NCI-H2107 (cell line): ENCODE measurements at regions not wholly inside any gene's neighbourhood (a gene's known extent, or its start where the extent isn't known, plus 50 kb on each side); places are given as distances from the start of the nearest gene placed in this dataset.

ENCODE experiments used
- DNase-seq: peaks from one replicate; lab custom pipeline; 2025; lab: John Stamatoyannopoulos, UW

- DNase-seq: no peak
These were observed 351.9 kb downstream of the ENC1 start for GRCh38 chr5:74288448-74289108.

GRCh38 chr5:74288038-74288437 is 352.5 kb downstream of the ENC1 start:
- DNase-seq: no peak

- DNase-seq: no peak
These were observed 353.5 kb downstream of the ENC1 start for GRCh38 chr5:74286734-74287695.

GRCh38 chr5:74285675-74286280 is 354.8 kb downstream of the ENC1 start:
- DNase-seq: no peak

- DNase-seq: no peak
These were observed 358.0 kb downstream of the ENC1 start for GRCh38 chr5:74282490-74282889.

- DNase-seq: no peak
These were observed 359.4 kb downstream of the ENC1 start for GRCh38 chr5:74281166-74281565.

- no peak for DNase-seq
These were observed 360.2 kb downstream of the ENC1 start for GRCh38 chr5:74280306-74280705.

- DNase-seq: no peak
These were observed 361.3 kb downstream of the ENC1 start for GRCh38 chr5:74279244-74279643.

GRCh38 chr5:74277418-74277817 is 363.1 kb downstream of the ENC1 start:
- no peak for DNase-seq

GRCh38 chr5:74275171-74275992 is 365.1 kb downstream of the ENC1 start:
- no peak for DNase-seq

GRCh38 chr5:74274326-74274725 is 366.2 kb downstream of the ENC1 start:
- DNase-seq: no peak

GRCh38 chr5:74272831-74273451 is 367.6 kb downstream of the ENC1 start:
- no peak for DNase-seq

GRCh38 chr5:74272024-74272775 is 368.3 kb downstream of the ENC1 start:
- no peak for DNase-seq

GRCh38 chr5:74268297-74268696 is 372.2 kb downstream of the ENC1 start:
- DNase-seq: no peak

- DNase-seq: no peak
These were observed 373.7 kb downstream of the ENC1 start for GRCh38 chr5:74266836-74267235.

GRCh38 chr5:74266132-74266531 is 374.4 kb downstream of the ENC1 start:
- no peak for DNase-seq

- no peak for DNase-seq
These were observed 377.9 kb downstream of the ENC1 start for GRCh38 chr5:74262544-74263207.

- no peak for DNase-seq
These were observed 378.7 kb downstream of the ENC1 start for GRCh38 chr5:74261866-74262265.

GRCh38 chr5:74261421-74261820 is 379.1 kb downstream of the ENC1 start:
- no peak for DNase-seq

- DNase-seq: no peak
These were observed 381.0 kb downstream of the ENC1 start for GRCh38 chr5:74259572-74259971.
